ENCODE measurements at regions not wholly inside any gene's neighbourhood (a gene's known extent, or its start where the extent isn't known, plus 50 kb on each side); places are given as distances from the start of the nearest gene placed in this dataset.

DNA sequence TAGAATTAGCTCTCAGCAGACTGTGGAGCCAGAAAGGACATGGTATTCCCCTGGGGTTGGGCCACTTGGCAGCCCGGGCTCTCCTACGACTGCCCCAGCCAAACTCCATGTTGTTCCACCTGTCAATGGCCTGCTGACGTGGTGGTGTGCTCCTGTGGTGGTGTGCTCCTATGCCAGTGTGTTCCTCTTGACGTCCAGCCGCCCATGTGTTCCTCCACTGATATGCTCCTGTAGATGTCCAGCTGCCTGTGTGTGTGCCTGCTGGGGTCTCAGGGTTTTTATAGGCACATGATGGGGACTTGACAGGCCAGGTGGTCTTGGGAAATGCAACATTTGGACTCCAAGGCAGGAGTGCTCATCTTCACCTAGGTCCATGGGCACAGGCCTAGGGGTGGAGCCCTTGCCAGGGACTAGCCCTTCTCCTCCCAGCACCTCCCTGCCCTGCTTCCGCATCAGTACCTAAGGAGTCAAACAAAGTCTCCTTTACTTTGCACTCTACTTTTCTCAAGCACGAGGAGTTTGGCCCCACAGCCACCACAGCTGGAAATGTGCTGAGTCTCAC, 133.5 kb downstream of the TINAG start:
- TF ChIP-seq, protein P1, sequence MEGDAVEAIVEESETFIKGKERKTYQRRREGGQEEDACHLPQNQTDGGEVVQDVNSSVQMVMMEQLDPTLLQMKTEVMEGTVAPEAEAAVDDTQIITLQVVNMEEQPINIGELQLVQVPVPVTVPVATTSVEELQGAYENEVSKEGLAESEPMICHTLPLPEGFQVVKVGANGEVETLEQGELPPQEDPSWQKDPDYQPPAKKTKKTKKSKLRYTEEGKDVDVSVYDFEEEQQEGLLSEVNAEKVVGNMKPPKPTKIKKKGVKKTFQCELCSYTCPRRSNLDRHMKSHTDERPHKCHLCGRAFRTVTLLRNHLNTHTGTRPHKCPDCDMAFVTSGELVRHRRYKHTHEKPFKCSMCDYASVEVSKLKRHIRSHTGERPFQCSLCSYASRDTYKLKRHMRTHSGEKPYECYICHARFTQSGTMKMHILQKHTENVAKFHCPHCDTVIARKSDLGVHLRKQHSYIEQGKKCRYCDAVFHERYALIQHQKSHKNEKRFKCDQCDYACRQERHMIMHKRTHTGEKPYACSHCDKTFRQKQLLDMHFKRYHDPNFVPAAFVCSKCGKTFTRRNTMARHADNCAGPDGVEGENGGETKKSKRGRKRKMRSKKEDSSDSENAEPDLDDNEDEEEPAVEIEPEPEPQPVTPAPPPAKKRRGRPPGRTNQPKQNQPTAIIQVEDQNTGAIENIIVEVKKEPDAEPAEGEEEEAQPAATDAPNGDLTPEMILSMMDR (IDR thresholded peaks at IDR 0.05): no peak
- no peak for TF ChIP-seq POLR2AphosphoS5 (IDR thresholded peaks at IDR 0.05; ENCODE audit: insufficient read depth in 1 of 2, low read depth in 1 of 2)

Data from vagina (tissue), 2 donors.